Glomerular endothelial cell (primary cell): ENCODE measurements at regions not wholly inside any gene's neighbourhood (a gene's known extent, or its start where the extent isn't known, plus 50 kb on each side); places are given as distances from the start of the nearest gene placed in this dataset.

ENCODE experiments used
- DNase-seq: peaks from one replicate; pipeline ENCODE4 v3.0.0-alpha.2; 2011; ENCODE audit warnings: low read depth, low spot score; ENCODE audit errors: extremely low read depth

GRCh38 chr5:112616812-112617547, 120.7 kb upstream of the APC start:
- no peak for DNase-seq

DNA sequence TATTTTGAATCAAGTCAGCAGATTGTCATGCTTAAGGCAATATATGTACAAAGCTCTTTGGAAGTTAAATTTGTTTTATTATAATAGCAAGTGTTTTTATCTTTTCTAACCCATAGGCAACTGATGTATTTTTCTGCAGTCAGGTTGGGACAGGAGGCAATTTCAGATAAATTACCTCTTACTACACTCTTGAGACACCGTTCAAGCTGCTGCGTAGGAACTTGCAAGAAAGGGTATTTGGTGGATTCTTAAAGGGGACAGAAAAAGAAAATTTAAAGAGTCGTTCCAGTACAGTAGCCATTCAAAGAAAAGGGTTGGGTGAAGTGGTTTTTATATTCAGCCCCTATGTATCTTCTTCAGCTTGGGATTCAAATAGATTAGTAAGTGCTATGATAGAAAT, 112.4 kb upstream of the APC start:
- no peak for DNase-seq

- DNase-seq = no peak
Measured at GRCh38 chr5:112625689-112626438, 111.8 kb upstream of the APC start.

GRCh38 chr5:112626715-112627114, 111.0 kb upstream of the APC start:
- no peak for DNase-seq

DNA sequence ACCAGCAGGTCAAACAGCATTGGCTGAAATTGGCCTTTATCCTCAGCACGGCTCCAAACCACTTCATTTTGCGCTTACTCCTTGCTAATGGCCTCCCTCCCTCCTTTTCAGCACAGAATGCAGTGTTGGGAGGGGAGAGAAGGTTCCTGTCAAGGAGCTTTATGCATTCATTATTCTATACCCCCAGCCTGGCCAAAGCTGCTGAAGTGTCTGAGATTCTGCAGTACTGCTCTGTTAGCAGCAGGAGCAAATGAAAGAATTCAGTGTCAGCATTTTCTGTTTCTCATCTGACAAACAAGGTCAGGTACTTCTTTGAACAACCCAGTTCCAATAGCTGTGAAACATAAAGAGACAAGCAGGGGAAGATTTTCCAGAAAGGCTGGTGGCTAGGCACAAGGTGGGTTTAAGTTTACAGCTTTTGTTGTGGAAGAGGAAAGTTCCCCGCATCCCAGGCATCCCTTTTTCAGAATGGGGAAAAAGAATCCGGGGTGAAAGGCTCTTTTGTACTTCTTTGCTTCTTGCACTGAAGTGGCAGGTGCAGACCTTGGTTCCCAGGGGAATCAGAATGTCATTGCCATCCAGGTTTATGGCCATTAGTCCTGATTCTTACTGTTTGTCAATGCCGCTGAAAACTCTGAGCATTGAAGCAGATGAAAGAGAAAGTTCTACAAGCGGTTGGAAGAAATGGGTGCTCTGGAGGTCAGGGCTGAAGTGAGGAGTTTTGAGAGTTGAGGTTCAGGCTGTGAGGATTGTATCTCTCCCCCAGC, 109.3 kb upstream of the APC start:
- DNase-seq = no peak

DNA sequence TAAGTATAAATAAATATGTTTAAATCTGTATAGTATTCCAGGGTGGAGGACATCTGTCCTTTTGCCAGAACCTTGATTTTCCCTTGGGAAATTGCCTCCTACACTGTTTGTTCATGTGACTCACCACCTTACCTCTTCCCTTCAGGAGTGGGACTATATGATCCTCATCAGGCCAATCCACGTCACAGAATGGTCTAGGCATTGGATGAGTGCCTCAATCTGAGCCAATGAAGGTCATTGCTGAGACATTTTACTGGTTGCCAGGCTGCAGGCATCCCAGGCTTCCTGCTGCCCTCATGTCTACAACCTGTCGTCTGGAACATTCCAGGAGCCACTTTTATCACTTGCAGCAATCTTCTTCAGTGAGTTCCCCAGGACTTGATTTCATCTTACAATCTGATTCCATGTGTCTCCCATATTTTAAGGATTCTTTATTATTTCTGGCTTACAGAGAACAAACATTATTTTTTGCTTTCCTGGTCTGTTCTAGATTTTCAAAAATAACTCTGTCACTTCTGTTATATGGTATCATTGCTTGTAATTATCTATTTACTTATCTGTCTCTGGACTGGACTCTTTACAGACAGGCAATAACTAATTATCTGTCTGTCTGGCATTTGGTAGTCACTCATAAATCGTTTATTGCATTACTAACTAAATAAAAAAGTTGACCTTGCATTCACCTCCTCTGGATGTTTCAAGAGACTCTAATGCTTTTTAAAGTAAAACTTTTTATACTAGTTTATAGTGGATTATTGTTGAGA, 107.3 kb upstream of the APC start:
- no peak for DNase-seq

- DNase-seq = no peak
Measured at GRCh38 chr5:112634166-112634565, 103.5 kb upstream of the APC start.

DNA sequence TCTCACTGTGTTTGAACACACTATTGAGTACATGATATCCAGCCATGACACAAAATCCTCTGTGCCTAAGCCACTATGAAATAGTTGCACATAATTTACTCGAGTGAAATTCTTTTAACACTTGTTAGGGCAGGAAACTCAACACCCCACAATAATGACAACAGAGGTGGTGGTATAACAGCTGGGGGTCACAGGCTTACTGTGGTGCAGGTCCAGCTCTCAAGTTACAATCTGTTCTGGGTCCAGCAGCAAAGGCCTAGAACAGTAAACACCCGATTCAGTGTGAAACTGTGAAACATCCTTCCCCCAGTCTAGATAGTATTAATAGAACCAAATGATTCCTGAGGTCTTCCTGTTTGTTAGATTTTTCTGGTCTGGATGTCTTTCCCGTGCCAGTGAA, 102.9 kb upstream of the APC start:
- DNase-seq = no peak

- no peak for DNase-seq
Measured at GRCh38 chr5:112635276-112635675, 102.4 kb upstream of the APC start.

DNA sequence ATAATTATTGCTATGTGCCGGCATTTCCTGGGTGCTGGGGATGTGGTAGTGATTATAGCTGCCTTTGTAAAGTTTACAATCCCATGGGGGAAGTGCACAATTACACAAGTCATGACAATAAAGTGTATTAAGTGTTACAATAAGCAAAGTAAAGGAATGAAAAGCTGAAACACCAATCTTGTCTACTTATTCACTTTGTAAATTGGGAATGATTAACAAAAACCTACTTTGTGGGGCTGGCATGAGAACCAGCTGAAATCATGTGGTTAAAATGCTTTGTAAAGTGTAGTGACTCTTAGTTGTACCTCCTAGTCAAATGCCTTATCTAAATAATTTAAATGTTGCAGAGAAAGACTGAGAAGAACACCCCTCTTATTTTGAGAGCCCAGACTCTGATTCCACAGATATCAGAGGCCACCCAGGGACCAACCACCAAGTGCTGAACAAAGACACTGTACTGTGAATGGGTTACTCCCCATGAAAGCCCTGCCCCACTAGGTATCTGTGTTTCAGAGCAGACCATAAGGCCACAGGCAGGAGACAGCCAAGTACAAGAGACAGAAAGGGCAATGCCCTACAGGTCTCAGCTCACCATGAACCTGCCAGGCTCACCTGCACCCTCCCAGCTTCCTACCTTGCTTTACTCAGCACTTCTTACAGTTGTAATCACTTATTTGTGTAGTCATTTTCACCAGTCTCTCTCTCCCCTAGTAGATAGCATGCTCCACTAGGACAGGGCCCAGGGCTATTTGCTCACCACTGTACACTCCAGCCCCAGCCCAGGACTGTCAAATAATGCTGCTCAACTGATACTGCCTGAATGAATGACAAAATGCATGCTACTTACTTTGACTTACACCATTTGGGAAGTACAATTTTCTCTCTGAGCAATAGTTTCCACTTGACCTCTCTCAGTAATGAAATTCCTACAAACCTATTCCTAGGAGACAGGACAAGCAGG, 101.6 kb upstream of the APC start:
- no peak for DNase-seq

GRCh38 chr5:112636751-112637150, 100.9 kb upstream of the APC start:
- no peak for DNase-seq

GRCh38 chr5:112637343-112637742, 100.3 kb upstream of the APC start:
- DNase-seq = no peak

DNA sequence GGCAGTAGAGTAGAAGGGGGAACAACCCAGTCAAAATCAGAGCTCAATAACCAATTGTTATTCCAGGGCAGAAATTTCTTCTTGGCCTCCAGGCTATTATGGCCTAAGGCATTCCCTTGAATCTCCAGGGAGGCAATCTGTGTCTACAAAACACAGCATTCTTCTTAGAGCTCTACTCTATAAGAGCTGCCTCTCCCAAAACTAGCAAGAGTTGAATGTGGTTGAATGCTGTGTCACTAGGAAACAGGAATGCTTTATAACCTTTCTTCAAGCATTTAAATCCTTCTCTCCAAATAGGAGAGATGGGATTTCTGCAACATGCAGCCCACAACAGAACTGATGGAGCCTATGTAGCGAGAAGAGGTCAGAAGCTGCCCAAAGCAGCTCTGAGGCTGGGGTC, 97.1 kb upstream of the APC start:
- no peak for DNase-seq

DNA sequence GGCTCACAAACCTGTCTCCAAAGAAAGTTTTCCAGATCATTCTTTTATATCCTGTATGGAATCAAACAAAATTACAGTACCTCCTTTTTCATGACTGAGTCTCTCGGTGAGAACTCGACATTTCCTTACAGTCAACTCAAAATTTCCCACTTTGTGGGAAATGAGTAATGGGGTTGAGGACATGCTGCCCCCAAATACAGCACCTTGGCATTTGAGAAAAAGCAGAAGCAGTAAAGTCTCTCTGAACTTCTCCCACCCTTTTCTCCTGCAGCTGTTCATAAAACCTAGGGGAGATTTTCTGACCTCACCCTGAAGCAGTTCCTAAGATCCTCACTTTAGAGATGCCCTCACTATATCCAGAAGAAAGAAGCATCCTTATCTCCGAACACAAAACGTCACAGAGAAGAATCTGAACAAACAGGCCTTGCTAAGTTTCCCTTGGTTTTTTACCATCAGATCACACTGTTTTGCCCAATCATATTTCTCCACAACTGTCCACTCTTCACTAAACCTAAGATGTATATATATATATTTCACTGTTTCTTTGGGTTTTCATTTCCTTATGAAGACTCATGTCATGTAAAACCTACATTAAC, 96.1 kb upstream of the APC start:
- DNase-seq = no peak

GRCh38 chr5:112642885-112643284, 94.8 kb upstream of the APC start:
- no peak for DNase-seq

DNA sequence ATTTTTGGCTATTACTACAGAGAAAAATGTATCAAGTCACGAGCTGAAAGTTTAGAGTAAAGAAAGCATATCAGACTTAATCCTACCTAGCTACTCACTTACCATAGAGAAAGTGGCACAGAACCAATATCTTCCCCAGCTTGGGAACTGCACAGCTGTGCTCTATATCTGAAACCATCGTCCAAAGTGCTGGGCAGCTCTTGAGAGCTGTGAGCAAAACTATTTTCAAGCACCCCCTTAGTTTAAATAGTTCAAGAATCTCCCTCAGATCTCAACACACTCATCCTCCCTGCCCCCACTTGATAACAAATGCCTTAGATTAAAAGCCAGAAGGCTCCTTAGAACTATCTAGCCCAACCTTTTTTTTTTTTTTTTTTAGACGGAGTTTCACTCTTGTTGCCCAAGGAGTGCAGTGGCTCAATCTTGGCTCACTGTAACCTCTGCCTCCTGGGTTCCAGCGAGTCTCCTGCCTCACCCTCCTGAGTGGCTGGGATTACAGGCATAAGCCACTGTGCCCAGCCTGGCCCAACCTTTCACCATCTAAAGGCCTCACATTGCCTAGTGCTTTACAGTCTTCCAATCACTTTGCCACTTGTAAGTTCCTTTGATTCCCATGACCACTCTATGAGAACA, 94.2 kb upstream of the APC start:
- no peak for DNase-seq

DNA sequence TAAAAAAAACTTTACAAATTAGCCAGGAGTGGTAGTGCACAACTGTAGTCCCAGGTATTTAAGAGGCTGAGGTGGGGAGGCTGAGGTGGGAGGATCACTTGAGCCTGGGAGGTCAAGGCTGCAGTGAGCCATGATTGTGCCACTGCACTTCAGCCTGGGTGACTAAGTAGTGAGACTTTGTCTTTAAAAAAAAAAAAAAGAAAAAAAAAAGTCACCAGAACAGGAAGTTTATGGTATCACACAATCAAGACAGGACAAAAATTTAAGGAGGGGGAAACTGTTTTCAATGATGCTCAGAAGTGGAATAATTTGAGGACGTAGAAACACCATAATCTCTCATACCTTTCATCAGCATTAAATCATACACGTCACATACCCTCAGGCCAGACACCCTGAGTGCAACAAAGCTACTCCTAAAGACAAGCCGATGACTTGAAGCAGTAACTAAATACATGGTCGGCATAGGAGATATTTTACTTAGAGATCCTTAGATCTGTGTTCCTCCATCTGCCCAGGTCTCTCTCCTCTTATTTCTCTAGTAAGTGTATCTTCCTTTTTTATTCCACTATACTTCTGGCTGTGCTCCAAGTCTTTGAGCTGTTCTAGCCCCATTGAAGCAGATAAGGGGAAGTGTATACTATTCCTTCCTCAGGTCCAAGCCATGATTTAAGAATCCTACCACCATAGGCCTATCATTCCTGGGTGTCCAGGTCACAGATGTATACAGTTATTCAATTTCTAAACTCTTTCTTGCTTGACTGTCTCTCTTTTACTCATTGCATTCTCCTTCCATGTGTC, 91.3 kb upstream of the APC start:
- no peak for DNase-seq

- DNase-seq = no peak
Measured at GRCh38 chr5:112647428-112647827, 90.3 kb upstream of the APC start.
